NCI-H1694 (cell line): ENCODE measurements at regions not wholly inside any gene's neighbourhood (a gene's known extent, or its start where the extent isn't known, plus 50 kb on each side); places are given as distances from the start of the nearest gene placed in this dataset.

Source experiments
- DNase-seq: peaks from one replicate; lab custom pipeline; 2025; lab: John Stamatoyannopoulos, UW

DNA sequence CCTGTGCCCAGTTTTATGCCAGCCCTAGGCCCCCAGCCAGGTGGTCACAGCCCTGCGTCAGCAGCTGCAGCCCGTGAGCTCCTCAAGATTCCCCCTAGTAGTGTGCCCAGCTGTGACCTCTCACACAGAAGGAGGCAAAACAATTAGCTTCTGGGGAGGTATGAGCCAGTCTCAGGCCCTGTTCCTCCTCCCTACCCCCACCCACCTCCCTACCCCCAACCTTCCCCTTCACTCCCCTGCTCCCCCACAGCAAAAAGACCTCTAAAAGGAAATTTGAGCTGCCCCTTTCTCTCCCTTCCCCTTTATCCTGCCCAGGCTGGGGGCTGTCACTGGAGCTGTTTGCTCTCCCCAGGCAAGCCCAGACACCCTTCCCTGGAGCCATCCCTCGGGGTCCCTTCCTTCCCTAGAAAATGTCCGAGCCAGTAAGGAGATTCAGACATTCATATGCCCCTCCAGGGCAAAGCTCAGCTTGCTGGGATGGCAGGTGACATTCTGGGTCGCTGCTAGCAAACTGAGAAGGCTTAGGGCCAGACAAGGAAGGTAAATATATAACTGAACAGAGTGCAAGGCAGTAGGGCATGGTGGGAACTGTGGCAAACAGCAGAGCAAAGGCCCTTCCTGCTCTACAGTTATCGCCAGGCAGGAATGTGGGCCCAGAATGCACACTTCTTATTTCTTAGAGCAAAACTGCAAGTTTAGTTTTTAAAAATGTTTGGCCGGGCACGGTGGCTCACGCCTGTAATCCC, 300.2 kb downstream of the MN1 start:
- no peak for DNase-seq

DNA sequence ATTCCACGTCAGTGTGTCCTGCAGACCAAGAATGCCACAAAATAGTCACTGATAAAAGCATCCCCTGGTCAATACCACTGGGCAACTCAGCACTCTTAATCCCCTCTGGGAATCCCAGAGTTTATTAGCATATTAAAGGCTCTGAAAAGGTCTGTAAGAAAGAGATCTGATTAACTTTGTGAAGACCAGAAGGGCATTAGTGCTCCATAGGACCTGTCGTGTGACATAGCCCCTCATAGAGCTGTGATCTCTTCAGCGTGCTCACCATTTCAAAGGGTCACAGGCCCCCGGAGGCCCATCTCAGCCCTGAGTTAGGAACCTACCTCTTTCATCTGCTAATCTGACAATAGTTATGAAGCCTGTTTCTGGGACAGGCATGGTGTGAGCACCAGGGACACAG, 299.2 kb downstream of the MN1 start:
- DNase-seq: no peak

DNA sequence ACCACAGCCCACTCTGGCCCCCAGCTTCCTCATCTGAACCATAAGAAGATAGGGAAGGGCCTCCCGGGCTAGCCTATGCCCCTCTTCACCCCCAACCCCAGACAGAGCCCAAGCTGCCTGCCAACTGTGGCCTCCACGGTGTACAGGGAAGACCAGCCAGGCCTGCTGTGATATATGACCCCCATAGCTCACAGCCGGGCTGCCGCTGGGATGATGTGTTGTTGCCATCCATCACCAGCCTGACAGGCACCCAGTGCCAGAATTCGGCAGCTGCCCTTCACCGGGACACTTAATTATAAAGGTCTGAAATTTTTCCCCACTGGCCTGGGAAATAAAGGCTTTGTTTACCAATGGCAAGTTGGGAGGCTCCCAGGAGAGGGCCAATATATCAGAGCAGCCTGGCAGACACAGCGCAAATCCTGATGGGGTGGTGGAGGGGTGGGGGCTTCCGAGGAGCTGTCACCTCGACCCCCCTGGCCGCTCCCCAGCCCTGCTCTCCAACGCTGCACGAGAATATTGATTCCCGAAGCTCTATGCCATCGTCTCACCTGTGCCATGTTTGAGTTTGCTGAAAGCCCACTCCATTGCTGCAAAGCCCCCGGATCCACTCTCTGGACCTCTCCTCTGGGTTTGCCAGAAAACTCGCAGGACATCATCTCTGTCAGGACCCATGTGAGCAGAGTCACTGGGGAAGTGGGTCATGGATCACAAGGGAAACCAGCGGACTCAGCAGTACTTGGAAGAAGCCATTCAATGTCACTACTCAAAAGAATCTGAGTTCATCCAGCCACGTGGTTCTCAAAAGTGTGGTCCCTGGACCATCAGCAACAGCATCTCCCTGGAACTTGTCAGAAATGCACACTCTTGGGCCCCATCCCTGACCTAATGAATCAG, 296.9 kb downstream of the MN1 start:
- DNase-seq: no peak

DNA sequence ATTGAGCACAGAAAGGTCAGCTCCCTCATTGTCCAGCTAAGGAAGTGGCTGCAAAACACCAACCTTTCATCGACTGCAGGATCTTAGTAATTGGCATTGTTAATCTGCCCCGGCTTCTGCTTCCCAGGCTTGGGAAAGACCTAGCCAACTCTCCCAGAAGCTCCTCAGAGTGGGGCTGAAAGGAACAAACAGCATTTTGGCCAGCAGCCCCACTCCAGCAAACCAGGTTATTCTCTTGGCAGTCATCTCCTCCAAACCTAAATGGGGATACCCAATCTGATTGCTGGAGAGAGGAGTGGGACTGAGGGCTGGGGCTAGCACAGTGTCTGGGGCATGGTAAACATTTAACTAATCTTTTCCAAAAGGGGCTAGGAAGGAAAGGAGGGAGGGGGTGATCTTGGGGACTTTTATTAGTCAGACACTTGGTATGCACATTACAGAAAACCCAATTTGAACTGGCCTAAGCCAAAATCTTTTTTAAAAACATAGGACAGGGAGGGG, 294.4 kb downstream of the MN1 start:
- DNase-seq: no peak

DNA sequence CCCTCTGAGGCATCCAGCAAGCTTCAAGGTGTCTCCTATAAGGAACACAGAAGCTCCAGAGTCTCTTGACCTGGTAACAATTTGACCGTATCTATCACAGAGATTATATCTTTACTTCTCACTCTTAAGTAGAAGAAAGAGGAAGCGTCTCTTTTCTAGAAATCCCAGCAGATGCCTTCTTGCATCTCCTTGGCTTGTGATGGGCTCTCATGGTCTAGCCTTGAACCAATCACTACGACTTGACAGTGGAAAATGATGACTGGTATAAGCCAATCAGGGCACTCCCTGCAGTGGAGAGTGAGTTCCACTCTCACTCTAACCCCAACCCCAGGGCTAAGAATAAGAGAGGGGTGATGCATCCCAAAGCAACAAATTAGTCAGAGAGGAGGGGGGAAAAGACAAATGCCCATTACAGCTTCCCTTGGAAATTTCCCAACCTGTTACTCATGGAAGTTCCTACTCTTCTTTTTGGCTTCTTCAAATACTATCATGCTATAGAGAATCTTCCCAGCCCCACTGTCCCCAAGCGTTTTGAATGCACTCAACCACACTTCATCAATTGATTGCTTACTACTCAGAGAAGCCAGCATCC, 293.5 kb downstream of the MN1 start:
- no peak for DNase-seq

DNA sequence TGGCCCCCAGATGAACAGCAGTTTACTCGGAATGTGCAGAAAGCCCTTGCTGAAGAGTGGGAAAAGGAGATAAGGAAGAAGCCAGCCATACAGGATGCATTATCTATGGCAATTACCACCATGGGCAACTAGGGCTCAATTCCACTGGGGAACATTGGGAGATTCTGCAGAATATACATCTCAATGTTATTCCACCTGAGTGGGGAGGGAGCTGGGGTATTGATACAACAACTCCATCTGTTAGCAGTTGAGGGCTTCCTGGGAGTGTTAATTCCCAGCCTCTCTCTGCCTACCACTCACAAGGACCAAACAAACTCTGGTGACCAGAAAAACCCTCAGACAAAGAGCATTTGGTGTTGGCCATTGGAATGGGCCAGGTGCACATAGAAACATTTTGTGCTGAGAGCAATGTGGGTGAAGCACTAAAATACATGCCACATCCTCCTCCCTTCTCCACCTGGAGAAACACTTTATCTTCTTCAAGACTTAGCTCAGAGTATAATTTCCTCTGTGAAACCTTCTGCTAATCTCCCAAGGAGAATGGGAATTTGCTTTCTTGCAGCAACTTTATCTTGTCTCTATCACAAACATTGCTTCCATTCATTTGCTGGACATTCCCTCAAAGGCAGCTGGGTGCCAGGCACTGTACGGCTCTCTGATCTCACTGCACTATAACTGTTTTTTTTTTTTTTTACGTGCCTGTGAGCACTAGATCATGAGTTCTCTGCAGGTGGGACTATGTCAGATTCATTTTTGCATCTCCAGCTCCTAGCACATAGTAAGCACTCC, 292.2 kb downstream of the MN1 start:
- DNase-seq: no peak

DNA sequence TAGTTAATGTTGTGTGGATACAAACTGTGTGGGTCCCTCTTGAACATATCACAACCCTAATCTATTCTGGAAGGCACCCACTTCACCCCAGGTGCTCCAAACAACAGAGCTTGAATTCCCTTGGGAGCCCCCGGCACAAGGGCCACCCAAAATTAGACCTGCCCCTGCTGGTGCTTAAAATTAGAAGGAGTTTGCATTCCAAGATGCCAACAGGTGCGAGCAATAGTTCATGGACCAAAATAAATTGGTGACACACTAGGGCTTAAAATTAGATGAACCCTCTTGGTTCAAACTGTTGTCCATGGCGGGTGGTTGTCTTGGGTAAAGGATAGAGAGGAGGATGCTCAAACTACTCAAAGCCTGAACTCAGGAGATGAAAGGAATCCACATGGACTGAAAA, 291.5 kb downstream of the MN1 start:
- DNase-seq: no peak

DNA sequence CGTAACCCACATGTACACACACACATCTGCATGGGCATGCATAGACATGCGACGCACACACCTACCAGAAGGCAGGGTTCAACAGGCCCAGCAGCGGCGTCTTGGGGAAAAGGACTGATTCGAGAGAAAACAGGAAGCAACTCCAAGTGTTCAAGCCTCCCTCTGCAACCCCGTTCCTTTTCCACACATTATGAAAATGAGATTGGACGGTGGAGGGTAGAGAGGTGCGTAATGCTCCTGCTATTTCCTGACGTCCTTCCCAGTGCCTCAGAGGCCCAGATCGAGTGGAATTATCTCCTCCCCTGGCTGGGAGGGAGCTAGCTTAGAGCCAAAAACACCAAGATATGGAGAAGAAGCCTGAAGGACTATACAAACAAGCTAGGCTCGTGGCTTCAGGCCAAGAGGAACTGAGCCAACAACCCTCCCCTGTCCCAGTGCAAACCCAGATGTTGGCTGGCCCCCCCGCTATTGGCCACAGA, 289.2 kb downstream of the MN1 start:
- no peak for DNase-seq

DNA sequence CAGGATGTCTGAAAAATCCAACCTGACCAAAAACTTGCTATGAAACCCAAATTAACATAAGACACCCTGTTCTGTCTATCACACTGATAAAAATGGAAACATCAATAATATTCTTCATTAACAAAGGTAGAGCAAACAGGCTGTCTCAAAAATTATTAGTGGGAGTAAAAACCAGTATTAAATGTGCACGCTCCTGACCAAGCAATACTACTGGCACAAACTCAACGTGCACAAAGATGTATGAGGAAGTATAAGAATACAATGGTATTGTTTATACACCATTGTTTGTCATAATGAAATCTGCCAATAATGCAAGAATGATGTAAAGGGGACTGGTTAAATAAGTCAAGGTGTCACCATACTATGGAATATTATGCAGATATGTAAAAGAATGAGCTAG, 288.5 kb downstream of the MN1 start:
- DNase-seq: no peak

DNA sequence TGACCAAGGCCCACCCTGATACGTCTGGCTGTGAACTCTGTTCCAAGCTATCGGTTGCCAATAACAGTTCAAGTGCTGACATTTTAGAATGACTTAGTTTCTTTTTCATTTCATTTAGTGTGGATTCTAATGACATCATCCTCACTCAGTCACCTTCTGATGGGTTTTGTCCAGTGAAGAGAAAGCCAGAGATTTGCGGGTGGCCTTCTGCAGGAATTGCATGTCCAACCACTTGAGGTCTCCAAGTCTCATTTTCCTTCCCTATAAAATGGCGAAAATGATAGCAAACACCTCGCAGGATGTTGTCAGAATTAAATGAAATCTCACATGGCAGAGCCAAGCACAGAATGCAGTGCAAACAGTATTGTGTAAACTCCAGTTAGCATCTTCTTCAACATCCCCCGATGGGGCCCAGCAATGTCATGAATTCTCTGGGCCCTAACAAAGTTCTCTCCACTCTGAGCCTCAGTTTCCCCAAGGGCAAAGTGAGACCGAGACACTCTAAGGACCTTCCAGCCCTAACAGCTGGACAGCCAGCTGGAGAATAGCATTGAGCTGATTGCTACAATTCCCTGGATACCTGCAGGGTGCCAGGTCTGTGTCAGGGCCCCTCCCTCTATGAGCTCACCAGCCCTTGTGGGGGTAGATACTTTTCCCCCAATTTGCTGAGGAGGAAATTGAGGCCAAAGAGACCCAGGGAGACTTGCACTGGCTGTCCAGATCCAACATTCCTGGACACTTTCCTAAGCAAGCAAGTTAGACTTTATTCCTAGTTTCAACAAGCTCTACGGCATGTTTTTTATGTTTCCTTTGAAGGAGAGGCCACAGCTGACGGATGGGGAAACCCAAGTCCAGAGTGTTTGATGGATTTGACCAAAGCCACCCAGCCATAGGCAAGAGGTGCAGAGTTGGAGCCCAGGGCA, 286.7 kb downstream of the MN1 start:
- DNase-seq: no peak

DNA sequence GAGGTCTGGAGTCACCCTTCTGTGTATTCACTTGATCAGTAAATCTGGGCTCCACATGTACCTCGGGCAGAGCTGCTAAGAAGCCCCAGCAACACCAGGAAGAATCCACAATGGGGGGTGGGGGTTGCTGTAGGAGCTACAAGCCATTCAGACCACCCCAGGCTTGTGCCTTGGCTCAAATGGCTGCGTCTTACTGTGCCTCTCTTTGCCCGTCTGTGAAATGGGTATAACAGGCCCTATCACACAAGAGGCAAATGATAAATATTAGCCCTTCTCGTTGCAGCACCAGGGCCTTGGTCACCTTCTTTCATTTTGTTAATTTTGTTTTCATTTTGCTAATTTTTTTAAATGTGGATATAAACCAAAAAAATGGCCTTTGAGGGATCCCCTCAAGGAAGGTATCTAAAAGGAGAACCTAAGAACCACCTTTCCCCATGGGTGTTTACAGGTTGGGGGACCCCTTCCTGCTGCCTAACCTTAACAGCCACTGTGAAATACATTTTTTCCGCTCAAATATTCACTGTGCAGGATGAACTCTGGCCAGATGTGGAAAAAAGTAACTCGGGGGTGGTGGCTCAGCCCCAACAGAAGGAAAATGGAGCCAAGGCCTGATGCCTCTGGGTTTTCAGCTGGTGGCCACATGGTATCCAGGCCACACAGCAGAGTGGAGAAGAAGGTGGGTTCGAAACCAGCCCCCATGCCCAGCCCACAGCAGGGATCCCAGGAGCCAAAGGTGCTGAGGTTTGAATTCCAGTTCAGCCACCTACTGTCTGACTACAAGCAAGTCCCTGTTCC, 284.0 kb downstream of the MN1 start:
- DNase-seq: no peak

DNA sequence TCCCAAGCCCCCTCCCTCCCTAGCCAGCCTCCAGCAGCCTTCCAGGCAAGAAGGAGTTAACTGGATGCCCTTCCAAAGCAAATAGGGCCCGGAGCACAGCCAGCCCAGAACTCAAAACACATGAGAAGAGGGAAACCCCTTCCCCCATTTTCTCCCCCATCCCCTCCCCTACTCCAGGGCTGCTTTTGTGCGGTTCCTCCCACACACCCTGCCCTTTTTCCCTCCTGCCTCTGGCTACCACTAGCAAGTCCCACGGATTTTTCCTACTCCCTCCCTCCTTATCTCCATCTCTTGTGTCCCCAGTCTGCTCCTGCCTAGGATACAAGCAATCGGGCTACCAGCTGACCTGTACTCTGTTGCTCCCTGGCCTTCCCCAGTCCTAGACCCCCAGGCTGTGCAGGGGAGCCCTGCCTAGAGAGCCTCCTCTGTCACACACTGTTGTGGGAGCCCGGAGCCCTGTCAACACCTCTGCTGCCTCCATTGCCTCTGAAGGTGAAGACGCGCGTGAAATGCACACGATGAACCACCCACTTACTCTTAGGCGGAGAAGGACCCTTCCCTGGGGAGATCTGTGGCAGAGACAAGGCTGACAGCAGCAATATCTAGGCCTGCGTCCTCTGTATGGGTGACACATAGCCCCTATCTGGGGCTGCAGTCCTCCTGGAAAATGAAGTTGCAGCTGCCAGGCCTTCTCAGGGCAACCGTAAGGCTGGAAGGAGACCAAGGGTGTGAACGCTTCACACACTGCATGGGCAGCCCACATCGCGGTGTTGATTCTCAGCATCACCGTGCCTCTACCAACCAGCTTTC, 282.8 kb downstream of the MN1 start:
- DNase-seq: no peak

DNA sequence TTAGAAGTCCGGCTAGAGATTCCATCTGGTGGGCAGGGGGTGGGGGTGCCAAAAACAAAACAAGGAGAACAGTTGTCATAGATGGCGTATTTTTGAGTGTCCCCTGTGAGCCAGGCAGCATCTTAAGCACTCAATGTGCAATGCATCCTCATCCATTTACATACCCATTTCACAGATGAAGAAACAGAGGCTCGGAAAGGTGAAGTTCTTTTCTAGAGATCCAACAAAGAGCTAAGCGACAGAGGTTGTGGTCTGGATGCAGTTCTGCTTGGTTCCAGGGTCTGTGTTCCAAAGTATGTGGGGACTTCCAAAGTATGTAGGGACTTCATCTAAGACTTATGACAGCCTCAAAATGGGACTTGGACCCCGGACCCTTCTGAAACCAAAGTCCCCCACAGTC, 277.8 kb downstream of the MN1 start:
- no peak for DNase-seq

DNA sequence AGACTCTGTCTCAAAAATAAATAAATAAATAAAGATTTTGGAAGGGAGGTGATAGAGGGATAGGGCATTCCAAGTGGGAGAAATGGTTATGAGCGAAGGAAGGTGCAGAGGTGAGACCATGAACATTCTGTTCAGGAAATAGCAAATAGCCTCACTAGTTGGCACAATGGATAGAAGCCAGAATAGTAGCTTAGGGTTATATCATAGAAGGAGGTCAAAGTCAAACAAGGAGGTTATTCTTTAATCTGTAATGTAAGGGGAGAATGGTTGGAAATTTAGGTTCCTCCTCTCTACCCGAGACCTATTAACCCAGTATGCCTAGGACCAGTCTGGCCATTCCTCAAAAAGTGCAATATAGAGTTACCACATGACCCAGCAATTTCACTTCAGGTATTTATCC, 275.8 kb downstream of the MN1 start:
- no peak for DNase-seq

DNA sequence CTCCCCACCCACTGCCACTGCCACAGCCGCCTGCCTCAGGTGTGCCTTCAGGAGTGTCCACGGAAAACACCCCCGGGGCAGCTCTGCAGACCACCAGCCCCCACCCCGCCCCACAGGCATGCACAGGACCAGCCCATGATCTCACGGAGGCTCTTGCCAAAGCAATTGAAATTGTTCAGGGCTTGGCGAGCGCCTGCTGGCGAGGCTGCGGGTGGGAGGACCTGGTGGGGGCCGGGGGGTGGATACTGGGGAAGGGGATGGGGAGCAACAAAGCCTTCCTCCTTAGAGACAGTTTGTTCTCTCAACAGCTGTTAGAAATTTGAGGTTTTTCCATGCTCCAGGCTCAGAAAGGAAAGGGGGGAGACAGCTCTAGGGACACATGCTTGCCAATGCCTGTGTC, 274.7 kb downstream of the MN1 start:
- DNase-seq: no peak

DNA sequence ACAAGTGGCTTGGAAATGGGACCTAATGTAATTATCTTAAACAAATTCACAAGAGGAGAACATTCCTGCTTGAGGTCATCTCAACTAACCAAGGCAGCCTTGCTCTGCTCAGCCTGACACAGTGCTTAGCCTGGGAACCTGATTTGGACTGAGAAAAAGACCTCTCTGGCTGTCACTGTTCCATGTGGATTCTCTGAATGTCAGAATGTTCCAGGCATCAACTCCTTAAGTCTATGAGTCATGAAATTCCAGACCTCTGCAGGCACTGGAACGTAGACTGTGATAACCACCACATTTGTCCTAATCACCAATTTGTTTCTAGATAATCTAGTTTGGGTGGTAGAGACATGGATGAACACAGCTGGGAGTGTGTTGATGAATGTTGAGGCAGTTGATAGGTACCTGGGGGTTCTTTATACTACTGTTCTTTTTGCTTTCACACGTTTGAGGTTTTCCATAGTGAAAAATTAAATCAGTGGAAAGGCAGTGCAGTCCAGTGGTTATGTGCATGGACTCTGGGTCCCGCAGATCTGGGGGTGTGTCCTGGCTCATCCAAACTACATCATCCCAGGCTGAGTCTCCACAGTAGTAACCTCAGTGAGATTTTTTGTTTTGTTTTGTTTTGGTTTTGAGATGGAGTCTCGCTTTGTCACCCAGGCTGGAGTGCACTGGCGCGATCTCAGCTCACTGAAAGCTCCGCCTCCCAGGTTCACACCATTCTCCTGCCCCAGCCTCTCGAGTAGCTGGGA, 269.6 kb downstream of the MN1 start:
- no peak for DNase-seq

DNA sequence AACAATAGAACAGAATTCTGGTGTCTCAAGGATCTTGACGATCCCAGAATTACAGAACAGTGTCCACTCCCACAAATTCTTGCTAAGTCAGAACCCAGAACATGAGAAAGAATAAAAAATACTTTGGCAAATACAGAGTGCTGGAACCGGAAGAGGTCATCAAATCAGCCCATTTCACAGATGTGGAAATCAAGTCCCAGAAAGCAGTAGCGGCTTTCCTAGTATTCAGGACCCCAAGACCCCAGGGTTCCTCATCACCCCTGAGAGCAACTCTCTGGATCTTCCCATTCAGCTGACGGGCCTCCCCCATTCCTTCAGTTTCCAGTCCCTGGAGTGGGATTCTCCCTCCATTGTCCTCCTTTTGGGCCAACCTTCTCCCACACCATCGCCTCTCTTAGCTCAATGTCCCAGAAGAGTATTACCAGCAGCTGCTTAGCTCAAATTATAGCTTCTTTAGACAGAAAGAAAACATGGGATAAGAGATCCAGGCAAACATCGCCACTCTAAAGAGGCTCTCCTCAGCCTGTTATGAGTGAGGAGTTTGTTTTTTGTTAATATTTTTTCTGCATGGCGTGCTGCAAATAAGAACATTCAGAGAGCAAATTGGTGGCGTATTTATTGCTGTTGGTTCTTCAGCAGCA, 268.3 kb downstream of the MN1 start:
- no peak for DNase-seq

DNA sequence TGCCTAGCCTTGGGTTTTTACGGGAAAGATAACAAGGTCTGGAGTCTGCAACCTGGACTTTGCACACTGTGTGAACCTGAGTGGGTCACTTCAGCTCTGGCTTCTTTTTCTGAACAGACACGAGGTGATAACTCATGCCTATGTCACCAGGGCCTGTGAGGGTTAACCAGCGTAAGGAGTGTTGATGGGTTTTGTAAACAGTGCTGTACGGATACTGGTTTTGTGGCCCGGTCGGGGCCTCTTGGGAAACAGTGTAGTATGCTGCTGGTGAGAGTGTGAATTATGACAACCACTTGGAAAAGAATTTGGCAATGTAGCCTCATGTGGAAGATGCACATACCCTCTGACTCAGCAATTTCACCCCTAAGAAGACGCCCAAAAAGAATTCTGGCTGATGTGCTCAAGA, 266.8 kb downstream of the MN1 start:
- DNase-seq: no peak
